GM13976 (cell line): ENCODE measurements at regions not wholly inside any gene's neighbourhood (a gene's known extent, or its start where the extent isn't known, plus 50 kb on each side); places are given as distances from the start of the nearest gene placed in this dataset.

Source experiments
- DNase-seq: peaks from one replicate; pipeline ENCODE4 v3.0.0; 2012; ENCODE audit warnings: low spot score
- CTCF ChIP-seq: IDR thresholded peaks from 2 replicates; pipeline ENCODE4 v1.5.1; 2012; ENCODE audit warnings: borderline replicate concordance, mild to moderate bottlenecking; ENCODE audit not compliant: insufficient read depth; ENCODE audit errors: extremely low read depth, missing control alignments, control extremely low read depth
- in situ Hi-C: fragments of 300-500 bp; cut with MboI; formaldehyde crosslinking; loops from one replicate; pipeline ENCODE4 v1.12.0; 2022; ENCODE audit warnings: low sequenced_read_pairs, mixed read lengths, inconsistent platforms; ENCODE audit not compliant: unreplicated experiment

- no peak for TF ChIP-seq CTCF
- in situ Hi-C loops: no loop called here
- no peak for DNase-seq
These were observed 186.7 kb upstream of the SLC24A2 start for GRCh38 chr9:19975499-19975898.

- in situ Hi-C loops: no loop called here
- no peak for TF ChIP-seq CTCF
- DNase-seq: no peak
These were observed 180.9 kb upstream of the SLC24A2 start for GRCh38 chr9:19969721-19970120.

- TF ChIP-seq CTCF: no peak
- DNase-seq: no peak
- in situ Hi-C loops: no loop called here
These were observed 179.1 kb upstream of the SLC24A2 start for GRCh38 chr9:19967888-19968459.

- no peak for TF ChIP-seq CTCF
- no peak for DNase-seq
- in situ Hi-C loops: no loop called here
These were observed 178.5 kb upstream of the SLC24A2 start for GRCh38 chr9:19967216-19967887.

- no peak for DNase-seq
- in situ Hi-C loops: no loop called here
- no peak for TF ChIP-seq CTCF
These were observed 176.5 kb upstream of the SLC24A2 start for GRCh38 chr9:19965336-19965735.

GRCh38 chr9:19947996-19948395, 159.2 kb upstream of the SLC24A2 start:
- TF ChIP-seq CTCF: no peak
- no peak for DNase-seq
- in situ Hi-C loops: loop anchor here (25.0 kb wide), 2 partner anchors 989 to 1164 kb away; no protein-coding TSS in a partner anchor
